ENCODE measurements at regions not wholly inside any gene's neighbourhood (a gene's known extent, or its start where the extent isn't known, plus 50 kb on each side); places are given as distances from the start of the nearest gene placed in this dataset.

- H3K4me3 ChIP-seq (replicated peaks in 1 of 2; ENCODE audit: low read depth in 2 of 2, low read length in 2 of 2) = no peak overlapping the region
- DNase-seq (ENCODE audit: low read depth in 2 of 2) = no peak
- TF ChIP-seq CTCF (IDR thresholded peaks at IDR 0.05; ENCODE audit: low read depth, low read length) = no peak
Observed at GRCh38 chr2:12436935-12437561, 279.7 kb upstream of the TRIB2 start.

GRCh38 chr2:12440731-12441130, 276.0 kb upstream of the TRIB2 start:
- no peak for DNase-seq (ENCODE audit: low read depth in 2 of 2)
- TF ChIP-seq CTCF (IDR thresholded peaks at IDR 0.05; ENCODE audit: low read depth, low read length) = no peak
- H3K4me3 ChIP-seq (replicated peaks in 1 of 2; ENCODE audit: low read depth in 2 of 2, low read length in 2 of 2) = no peak overlapping the region

GRCh38 chr2:12441750-12442475, 274.8 kb upstream of the TRIB2 start:
- no peak for DNase-seq (ENCODE audit: low read depth in 2 of 2)
- TF ChIP-seq CTCF (IDR thresholded peaks at IDR 0.05; ENCODE audit: low read depth, low read length) = no peak
- H3K4me3 ChIP-seq (replicated peaks in 1 of 2; ENCODE audit: low read depth in 2 of 2, low read length in 2 of 2) = no peak overlapping the region

- no peak for TF ChIP-seq CTCF (IDR thresholded peaks at IDR 0.05; ENCODE audit: low read depth, low read length)
- no peak overlapping the region for H3K4me3 ChIP-seq (replicated peaks in 1 of 2; ENCODE audit: low read depth in 2 of 2, low read length in 2 of 2)
- DNase-seq (ENCODE audit: low read depth in 2 of 2) = peak in 1 of 2 donors; percentile 39
Observed at GRCh38 chr2:12442476-12442847, 274.3 kb upstream of the TRIB2 start.

- no peak for TF ChIP-seq CTCF (IDR thresholded peaks at IDR 0.05; ENCODE audit: low read depth, low read length)
Observed at GRCh38 chr2:12448846-12449505, 267.8 kb upstream of the TRIB2 start.

GRCh38 chr2:12451726-12452125, 265.0 kb upstream of the TRIB2 start:
- peak in 1 of 2 donors; percentile 65 for DNase-seq (ENCODE audit: low read depth in 2 of 2)
- no peak for TF ChIP-seq CTCF (IDR thresholded peaks at IDR 0.05; ENCODE audit: low read depth, low read length)
- H3K4me3 ChIP-seq (replicated peaks in 1 of 2; ENCODE audit: low read depth in 2 of 2, low read length in 2 of 2) = no peak overlapping the region

More at GRCh38 chr2:12448846-12449505, 267.8 kb upstream of the TRIB2 start:
- H3K4me3 ChIP-seq (replicated peaks in 1 of 2; ENCODE audit: low read depth in 2 of 2, low read length in 2 of 2) = no peak overlapping the region
- DNase-seq (ENCODE audit: low read depth in 2 of 2) = peak in 1 of 2 donors; percentile 49

Data from cardiac fibroblast (primary cell).